ENCODE measurements at regions not wholly inside any gene's neighbourhood (a gene's known extent, or its start where the extent isn't known, plus 50 kb on each side); places are given as distances from the start of the nearest gene placed in this dataset.

GRCh38 chr15:37740623-37741141 lies 193.8 kb upstream of the TMCO5A start:
- H3K4me3 Mint-ChIP-seq (ENCODE audit: unreplicated experiment): no peak overlapping the region
- no TSS peak for BruUV-seq (replicated peaks)
- intact Hi-C loops (cut with micrococcal nuclease): no loop called here

GRCh38 chr15:37743826-37744225 lies 190.6 kb upstream of the TMCO5A start:
- H3K27ac Mint-ChIP-seq (ENCODE audit: low read depth, unreplicated experiment): no peak overlapping the region
- no peaks in the 10 kb centered on the region for H3K4me1 Mint-ChIP-seq (ENCODE audit: insufficient read depth, unreplicated experiment)
- CTCF ChIA-PET: interaction anchor here (0.6 kb wide), 1 partner anchor 981 kb away, joined by 3 read pairs; no protein-coding TSS in a partner anchor
- no peak for TF ChIP-seq CTCF (IDR thresholded peaks at IDR 0.05; ENCODE audit: unreplicated experiment)
- H3K9me3 Mint-ChIP-seq (ENCODE audit: unreplicated experiment): peaks cover 7% of the 10 kb centered on the region
- intact Hi-C loops (cut with micrococcal nuclease): no loop called here
- H3K36me3 Mint-ChIP-seq (ENCODE audit: insufficient read depth, unreplicated experiment): no peaks in the 10 kb centered on the region
- POLR2A ChIA-PET: no interaction called here
- DNase-seq (ENCODE audit: unreplicated experiment): no peak
- no peak overlapping the region for H3K4me3 Mint-ChIP-seq (ENCODE audit: unreplicated experiment)
- peaks cover 32% of the 10 kb centered on the region for H3K27me3 Mint-ChIP-seq (ENCODE audit: insufficient read depth, unreplicated experiment)
- no TSS peak for BruUV-seq (replicated peaks)

More at GRCh38 chr15:37740623-37741141, 193.8 kb upstream of the TMCO5A start:
- no peaks in the 10 kb centered on the region for H3K36me3 Mint-ChIP-seq (ENCODE audit: insufficient read depth, unreplicated experiment)
- no peak for TF ChIP-seq CTCF (IDR thresholded peaks at IDR 0.05; ENCODE audit: unreplicated experiment)
- ChIA-PET POLR2A (no interaction called here), CTCF (interaction anchor here (0.6 kb wide), 1 partner anchor 445 kb away, joined by 3 read pairs; no protein-coding TSS in a partner anchor)
- peaks cover 56% of the 10 kb centered on the region for H3K27me3 Mint-ChIP-seq (ENCODE audit: insufficient read depth, unreplicated experiment)
- H3K9me3 Mint-ChIP-seq (ENCODE audit: unreplicated experiment): no peaks in the 10 kb centered on the region
- no peaks in the 10 kb centered on the region for H3K4me1 Mint-ChIP-seq (ENCODE audit: insufficient read depth, unreplicated experiment)
- H3K27ac Mint-ChIP-seq (ENCODE audit: low read depth, unreplicated experiment): no peak overlapping the region
- DNase-seq (ENCODE audit: unreplicated experiment): no peak

- intact Hi-C loops (cut with micrococcal nuclease): no loop called here
- Mint-ChIP-seq H3K36me3 (ENCODE audit: insufficient read depth, unreplicated experiment) (no peaks in the 10 kb centered on the region), H3K4me1 (ENCODE audit: insufficient read depth, unreplicated experiment) (no peaks in the 10 kb centered on the region), H3K4me3 (ENCODE audit: unreplicated experiment) (no peak overlapping the region), H3K27me3 (ENCODE audit: insufficient read depth, unreplicated experiment) (peaks cover 25% of the 10 kb centered on the region), H3K9me3 (ENCODE audit: unreplicated experiment) (peaks cover 7% of the 10 kb centered on the region), H3K27ac (ENCODE audit: low read depth, unreplicated experiment) (no peak overlapping the region)
- ChIA-PET CTCF (interaction anchor here (1.2 kb wide), 1 partner anchor 162 kb away, joined by 3 read pairs; no protein-coding TSS in a partner anchor), POLR2A (no interaction called here)
- DNase-seq (ENCODE audit: unreplicated experiment): no peak
- TF ChIP-seq CTCF (IDR thresholded peaks at IDR 0.05; ENCODE audit: unreplicated experiment): no peak
- no TSS peak for BruUV-seq (replicated peaks)
These were observed 189.9 kb upstream of the TMCO5A start for GRCh38 chr15:37744521-37744920.

- Mint-ChIP-seq H3K9me3 (ENCODE audit: unreplicated experiment) (peaks cover 7% of the 10 kb centered on the region), H3K27ac (ENCODE audit: low read depth, unreplicated experiment) (no peak overlapping the region), H3K27me3 (ENCODE audit: insufficient read depth, unreplicated experiment) (no peaks in the 10 kb centered on the region), H3K4me1 (ENCODE audit: insufficient read depth, unreplicated experiment) (no peaks in the 10 kb centered on the region), H3K4me3 (ENCODE audit: unreplicated experiment) (no peak overlapping the region), H3K36me3 (ENCODE audit: insufficient read depth, unreplicated experiment) (no peaks in the 10 kb centered on the region)
- intact Hi-C loops (cut with micrococcal nuclease): no loop called here
- no peak for DNase-seq (ENCODE audit: unreplicated experiment)
- BruUV-seq (replicated peaks): no TSS peak
- no peak for TF ChIP-seq CTCF (IDR thresholded peaks at IDR 0.05; ENCODE audit: unreplicated experiment)
- POLR2A ChIA-PET: no interaction called here
- CTCF ChIA-PET: no interaction called here
These were observed 183.0 kb upstream of the TMCO5A start for GRCh38 chr15:37751401-37751800.
